GM12878 (cell line): ENCODE measurements at regions not wholly inside any gene's neighbourhood (a gene's known extent, or its start where the extent isn't known, plus 50 kb on each side); places are given as distances from the start of the nearest gene placed in this dataset.

ENCODE experiments used
- ATAC-seq: fragments of 200-7000 bp; cut with Tn5 transposase; 3 replicates; pipeline ENCODE4 v1.9.1; 2020; ENCODE audit warnings: mild to moderate bottlenecking, moderate library complexity
- BruUV-seq: library from RNA; stranded (reverse); fragments of 400-500 nt; replicated peaks from 2 replicates; lab custom pipeline; 2021; lab: Mats Ljungman, UMichigan
- CTCF ChIA-PET: fragments of 300-600 bp; sonication (Branson Sonifier 250); formaldehyde crosslinking; extraction: SDS; loops from one replicate; lab custom pipeline; 2021; ENCODE audit warnings: inconsistent platforms; lab: Yijun Ruan, JAX
- POLR2A ChIA-PET: fragments of 350-600 bp; formaldehyde crosslinking; extraction: SDS; loops from one replicate; lab custom pipeline; 2021; ENCODE audit warnings: inconsistent platforms; lab: Charles Lee
- RAD21 ChIA-PET: fragments of 300-600 bp; sonication (Branson Sonifier 250); formaldehyde crosslinking; loops from one replicate; lab custom pipeline; 2023; ENCODE audit warnings: antibody characterized with exemption; ENCODE audit not compliant: unreplicated experiment; lab: Charles Lee
- SMC1A ChIA-PET: fragments of 300-600 bp; sonication (Branson Sonifier 250); formaldehyde crosslinking; loops from one replicate; lab custom pipeline; 2023; ENCODE audit not compliant: unreplicated experiment, uncharacterized antibody; lab: Charles Lee
- DNase-seq: peaks from one replicate; pipeline ENCODE4 v3.0.0-alpha.2; 2011; ENCODE audit warnings: low read depth, low spot score
- FAIRE-seq: peaks from 3 replicates; lab custom pipeline; 2011; peaks lifted over from hg19 to GRCh38; lab: Jason Lieb, UNC
- H2AFZ ChIP-seq: 2 replicates; pipeline ENCODE4 v1.6.0; 2011; ENCODE audit warnings: low read depth, low read length, control low read depth; ENCODE audit not compliant: control insufficient read depth
- H3K27ac ChIP-seq: 2 replicates; pipeline ENCODE4 v1.5.1; 2011; ENCODE audit warnings: control low read depth; ENCODE audit not compliant: control insufficient read depth, insufficient read depth
- H3K27me3 ChIP-seq, 2 experiments: replicated peaks in 1 of 2; 2 replicates each; pipeline versions ENCODE4 v1.6.0 to v1.6.1; 2011; ENCODE audit warnings: low read length in 1 of 2; ENCODE audit not compliant: control insufficient read depth in 2 of 2, insufficient read depth in 2 of 2
- H3K36me3 ChIP-seq, 2 experiments: 2 replicates each; pipeline ENCODE4 v1.5.1; 2011; ENCODE audit warnings: low read length in 1 of 2; ENCODE audit not compliant: control insufficient read depth in 2 of 2, insufficient read depth in 2 of 2
- H3K4me1 ChIP-seq: 2 replicates; pipeline ENCODE4 v1.6.1; 2011; ENCODE audit warnings: mild to moderate bottlenecking, low read length, moderate library complexity, mixed read lengths; ENCODE audit not compliant: control insufficient read depth, insufficient read depth
- H3K4me2 ChIP-seq: 2 replicates; pipeline ENCODE4 v1.6.0; 2011; ENCODE audit warnings: control low read depth; ENCODE audit not compliant: control insufficient read depth, insufficient read depth
- H3K4me3 ChIP-seq: fragments of 200-600 bp; sonication (generic); 2 replicates; pipeline ENCODE4 v1.5.1; 2016
- H3K79me2 ChIP-seq: 2 replicates; pipeline ENCODE4 v1.6.0; 2011; ENCODE audit warnings: low read length; ENCODE audit not compliant: control insufficient read depth, insufficient read depth
- H3K9ac ChIP-seq: 2 replicates; pipeline ENCODE4 v1.8.0; 2011; ENCODE audit warnings: low read length, control low read depth, mixed read lengths; ENCODE audit not compliant: control insufficient read depth, insufficient read depth
- H3K9me3 ChIP-seq: replicated peaks from 3 replicates; pipeline ENCODE4 v1.5.1; 2011; ENCODE audit warnings: mild to moderate bottlenecking, low read length; ENCODE audit not compliant: control insufficient read depth, insufficient read depth
- H4K20me1 ChIP-seq: 2 replicates; pipeline ENCODE4 v1.6.0; 2011; ENCODE audit not compliant: control insufficient read depth, insufficient read depth
- BCL11A ChIP-seq: IDR thresholded peaks from 2 replicates; pipeline ENCODE4 v1.6.1; 2011; ENCODE audit warnings: low read depth, low read length
- E4F1 ChIP-seq: fragments of 450-650 bp; IDR thresholded peaks from 2 replicates; pipeline ENCODE4 v1.6.1; 2018; ENCODE audit warnings: borderline replicate concordance, mild to moderate bottlenecking; ENCODE audit not compliant: partially characterized antibody
- FOXK2 ChIP-seq: fragments of 450-650 bp; IDR thresholded peaks from 2 replicates; pipeline ENCODE4 v1.6.1; 2017; ENCODE audit warnings: mild to moderate bottlenecking, moderate library complexity
- IRF4 ChIP-seq: IDR thresholded peaks from 2 replicates; pipeline ENCODE4 v1.6.1; 2011; ENCODE audit warnings: low read depth, low read length
- JUND ChIP-seq: IDR thresholded peaks from 2 replicates; pipeline ENCODE4 v1.6.1; 2012; ENCODE audit warnings: low read depth, mild to moderate bottlenecking, low read length, improper control_type of control experiment, moderate library complexity
- KAT2A ChIP-seq: conservative IDR thresholded peaks from 2 replicates; pipeline ENCODE4 v1.6.1; 2011; ENCODE audit warnings: low read depth, low read length; ENCODE audit not compliant: control insufficient read depth
- MYB ChIP-seq: fragments of 150-350 bp; IDR thresholded peaks from 2 replicates; pipeline ENCODE4 v1.6.1; 2014; ENCODE audit warnings: mild to moderate bottlenecking, low read depth, low read length, borderline replicate concordance
- NFYA ChIP-seq: IDR thresholded peaks from 2 replicates; pipeline ENCODE4 v1.6.1; 2011; ENCODE audit warnings: low read depth, mild to moderate bottlenecking, low read length, improper control_type of control experiment, borderline replicate concordance
- PAX8 ChIP-seq: fragments of 450-650 bp; IDR thresholded peaks from 2 replicates; pipeline ENCODE4 v1.6.1; 2017; ENCODE audit warnings: mild to moderate bottlenecking, moderate library complexity
- POLR2A ChIP-seq: IDR thresholded peaks from 2 replicates; pipeline ENCODE4 v1.6.1; 2011; ENCODE audit warnings: low read depth, mild to moderate bottlenecking, low read length
- RAD21 ChIP-seq: IDR thresholded peaks from 2 replicates; pipeline ENCODE4 v1.6.1; 2011; ENCODE audit warnings: mild to moderate bottlenecking, low read depth, low read length, moderate library complexity; ENCODE audit not compliant: insufficient read depth
- RFX5 ChIP-seq: IDR thresholded peaks from 2 replicates; pipeline ENCODE4 v1.6.1; 2011; ENCODE audit warnings: low read depth, low read length, improper control_type of control experiment
- SMAD1 ChIP-seq: fragments of 450-650 bp; IDR thresholded peaks from 2 replicates; pipeline ENCODE4 v1.6.1; 2018; ENCODE audit warnings: mild to moderate bottlenecking, low read depth; ENCODE audit not compliant: partially characterized antibody
- SPI1 ChIP-seq: IDR thresholded peaks from 2 replicates; pipeline ENCODE4 v1.6.1; 2011; ENCODE audit warnings: low read depth, mild to moderate bottlenecking, low read length, moderate library complexity, borderline replicate concordance; ENCODE audit not compliant: insufficient read depth
- STAT1 ChIP-seq: fragments of 450-650 bp; conservative IDR thresholded peaks from 2 replicates; pipeline ENCODE4 v1.6.1; 2014; ENCODE audit warnings: antibody characterized with exemption, mild to moderate bottlenecking
- SUPT20H ChIP-seq: IDR thresholded peaks from 2 replicates; pipeline ENCODE4 v1.6.1; 2011; ENCODE audit warnings: low read depth, mild to moderate bottlenecking, low read length, moderate library complexity, borderline replicate concordance; ENCODE audit not compliant: control insufficient read depth
- ZBTB40 ChIP-seq: fragments of 450-650 bp; IDR thresholded peaks from 2 replicates; pipeline ENCODE4 v1.6.1; 2016; ENCODE audit warnings: mild to moderate bottlenecking, moderate library complexity, borderline replicate concordance
- ZNF384 ChIP-seq: IDR thresholded peaks from 2 replicates; pipeline ENCODE4 v1.6.1; 2012; ENCODE audit warnings: low read depth, mild to moderate bottlenecking, low read length, improper control_type of control experiment, borderline replicate concordance
- whole genome bisulfite sequencing: methylation state at CpG from one replicate; pipeline ENCODE4 v1.1.6; 2016; ENCODE audit warnings: low lambda C conversion rate; ENCODE audit not compliant: insufficient replicate concordance, insufficient coverage; ENCODE audit errors: missing lambda C conversion rate; 5-methylcytosine and 5-hydroxymethylcytosine counted together
- in situ Hi-C: fragments of 300-500 bp; cut with MboI; formaldehyde crosslinking; loops from 9 replicates; pipeline ENCODE4 v1.14.3; 2018; ENCODE audit warnings: mixed read lengths
- intact Hi-C: fragments of 100-400 bp; cut with micrococcal nuclease; formaldehyde crosslinking; loops from one replicate; pipeline ENCODE4 v1.14.2; 2022; ENCODE audit not compliant: unreplicated experiment

GRCh38 chr13:74023484-74023883 lies 110.7 kb downstream of the KLF12 start:
- Histone ChIP-seq H3K27me3 (no peaks in the 10 kb centered on the region), H2AFZ (no peak overlapping the region), H3K9me3 (peaks cover 20% of the 10 kb centered on the region), H4K20me1 (no peaks in the 10 kb centered on the region), H3K9ac (no peak overlapping the region), H3K4me3 (no peak overlapping the region), H3K27ac (no peak overlapping the region), H3K79me2 (peaks cover 16% of the 10 kb centered on the region), H3K36me3 (no peaks in the 10 kb centered on the region), H3K4me2 (no peak overlapping the region), H3K4me1 (peaks cover 8% of the 10 kb centered on the region; the same call in 1 of the 2 replicates)
- ATAC-seq: no peak
- in situ Hi-C loops (no loop called here), intact Hi-C loops (no loop called here)
- ChIA-PET POLR2A (no interaction called here), SMC1A (interaction anchor here (0.7 to 3.2 kb wide), 10 partner anchors 12 to 114 kb away, joined by 3 to 27 read pairs (median 4); no protein-coding TSS in a partner anchor), RAD21 (interaction anchor here (2.1 kb wide), 1 partner anchor 31 kb away, joined by 15 read pairs; no protein-coding TSS in a partner anchor), CTCF (interaction anchor here (0.7 to 3.6 kb wide), 6 partner anchors 17 to 255 kb away, joined by 3 to 20 read pairs (median 4); no protein-coding TSS in a partner anchor)
- no peak for DNase-seq
- no TSS peak for BruUV-seq
- FAIRE-seq: no peak
- WGBS: 86% methylated on average over 2 of the region's 2 CpGs
- TF ChIP-seq KAT2A: no peak
- no peak for TF ChIP-seq STAT1
- TF ChIP-seq FOXK2: no peak
- TF ChIP-seq ZNF384: no peak
- no peak for TF ChIP-seq NFYA
- no peak for TF ChIP-seq SPI1
- TF ChIP-seq ZBTB40: no peak
- no peak for TF ChIP-seq PAX8
- no peak for TF ChIP-seq RFX5
- no peak for TF ChIP-seq IRF4
- TF ChIP-seq MYB: no peak
- TF ChIP-seq BCL11A: no peak
- no peak for TF ChIP-seq SMAD1
- TF ChIP-seq SUPT20H: no peak
- TF ChIP-seq E4F1: no peak
- no peak for TF ChIP-seq RAD21
- no peak for TF ChIP-seq POLR2A
- no peak for TF ChIP-seq JUND
